Transverse colon (tissue), 4 donors: ENCODE measurements at regions not wholly inside any gene's neighbourhood (a gene's known extent, or its start where the extent isn't known, plus 50 kb on each side); places are given as distances from the start of the nearest gene placed in this dataset.
"Not testable (repeated sequence)": the region's sequence is repeated elsewhere in the genome, so short reads cannot be mapped to it uniquely, and the experiment has no call there.

Experiments
- CTCF ChIP-seq, 5 experiments: fragments of 200-600 bp in 3 of 5; fragments of 450-650 bp in 2 of 5; sonication (generic) in 3 of 5; IDR thresholded peaks; 1 replicate in 2 of 5; 2 replicates in 3 of 5; pipeline ENCODE4 v1.5.1; 2016 to 2017; ENCODE audit warnings: antibody characterized with exemption in 5 of 5, inconsistent platforms in 3 of 5, mild to moderate bottlenecking in 2 of 5, moderate library complexity in 1 of 5
- POLR2A ChIP-seq: fragments of 450-650 bp; IDR thresholded peaks from one replicate; pipeline ENCODE4 v1.6.1; 2016; ENCODE audit warnings: antibody characterized with exemption, mild to moderate bottlenecking, moderate library complexity
- POLR2AphosphoS5 ChIP-seq, 3 donors: sonication (generic); formaldehyde crosslinking; IDR thresholded peaks; one replicate each; pipeline ENCODE4 v1.6.1; 2016; ENCODE audit warnings: antibody characterized with exemption in 3 of 3

DNA sequence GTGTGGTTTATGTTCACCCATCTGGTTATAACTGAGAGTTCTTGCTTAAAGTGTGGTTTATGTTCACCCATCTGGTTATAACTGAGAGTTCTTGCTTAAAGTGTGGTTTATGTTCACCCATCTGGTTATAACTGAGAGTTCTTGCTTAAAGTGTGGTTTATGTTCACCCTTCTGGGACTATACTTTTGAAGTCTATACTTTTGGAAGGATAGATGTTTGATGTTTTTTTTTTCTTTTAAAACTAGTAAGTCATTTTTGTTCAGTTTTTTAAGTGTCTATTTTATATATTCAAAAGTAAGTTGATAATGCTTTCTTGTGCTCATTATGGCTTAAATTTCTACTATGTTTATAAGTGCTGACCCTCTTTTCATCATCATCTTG, 155.3 kb downstream of the SYT15 start:
- TF ChIP-seq CTCF (IDR thresholded peaks at IDR 0.05); POLR2A; POLR2AphosphoS5 (IDR thresholded peaks at IDR 0.05): not testable (repeated sequence)
